ENCODE measurements at regions not wholly inside any gene's neighbourhood (a gene's known extent, or its start where the extent isn't known, plus 50 kb on each side); places are given as distances from the start of the nearest gene placed in this dataset.

- Histone ChIP-seq H3K79me2 (ENCODE audit: insufficient read depth, low read length) (no peaks in the 10 kb centered on the region), H3K9ac (ENCODE audit: low read length) (no peak overlapping the region), H3K4me1 (ENCODE audit: control insufficient read depth in 1 of 2, insufficient read depth in 2 of 2, low read length in 2 of 2) (no peaks in the 10 kb centered on the region), H3K4me3 (replicated peaks in 1 of 2; ENCODE audit: low read depth in 1 of 2, low read length in 2 of 2) (no peak overlapping the region), H3K27me3 (ENCODE audit: insufficient read depth, low read length) (no peaks in the 10 kb centered on the region), H3K4me2 (ENCODE audit: low read length) (no peak overlapping the region), H2AFZ (ENCODE audit: low read depth, low read length, poor library complexity, severe bottlenecking) (no peak overlapping the region), H3K36me3 (ENCODE audit: control insufficient read depth in 1 of 2, insufficient read depth in 2 of 2, low read length in 2 of 2) (no peaks in the 10 kb centered on the region), H4K20me1 (ENCODE audit: insufficient read depth) (no peaks in the 10 kb centered on the region), H3K27ac (ENCODE audit: low read depth, low read length) (no peak overlapping the region), H3K9me3 (ENCODE audit: control insufficient read depth in 1 of 2, insufficient read depth in 1 of 2, low read depth in 1 of 2, low read length in 2 of 2) (no peaks in the 10 kb centered on the region), H3K9me2 (ENCODE audit: insufficient read depth) (no peaks in the 10 kb centered on the region)
- no peak for ATAC-seq
- ChIA-PET POLR2A (no interaction called here), CTCF (no interaction called here), RAD21 (ENCODE audit: low non-redundant PET in 1 of 2, low total read pairs in 2 of 2, uncharacterized antibody in 2 of 2, unreplicated experiment in 2 of 2) (no interaction called here)
- no peak for TF ChIP-seq MAX (IDR thresholded peaks at IDR 0.05)
- no peak for TF ChIP-seq ELF1 (IDR thresholded peaks at IDR 0.05; ENCODE audit: borderline replicate concordance, low read depth)
- no peak for TF ChIP-seq CBX3 (IDR thresholded peaks at IDR 0.05; ENCODE audit: low read depth)
- TF ChIP-seq POLR2AphosphoS5 (IDR thresholded peaks at IDR 0.05; ENCODE audit: low read depth, low read length): no peak
- TF ChIP-seq SP1 (IDR thresholded peaks at IDR 0.05; ENCODE audit: low read depth): no peak
- TF ChIP-seq FOSL1 (IDR thresholded peaks at IDR 0.05; ENCODE audit: low read depth): no peak
- TF ChIP-seq TCF7L2 (IDR thresholded peaks at IDR 0.05; ENCODE audit: borderline replicate concordance, extremely low read depth, insufficient read depth, insufficient read length): no peak
- TF ChIP-seq YY1 (IDR thresholded peaks at IDR 0.05; ENCODE audit: extremely low read depth, insufficient replicate concordance, low read depth, low read length): no peak
- TF ChIP-seq RAD21 (IDR thresholded peaks at IDR 0.05; ENCODE audit: low read depth): no peak
- TF ChIP-seq CTCF (IDR thresholded peaks at IDR 0.05 in 2 of 3, conservative IDR thresholded peaks at IDR 0.05 in 1 of 3; ENCODE audit: borderline replicate concordance in 1 of 3, insufficient read depth in 1 of 3, low read depth in 2 of 3, low read length in 2 of 3): no peak
- no peak for TF ChIP-seq ATF3 (IDR thresholded peaks at IDR 0.05)
- BruUV-seq (replicated peaks): no TSS peak
- no peak for DNase-seq (ENCODE audit: low read depth, low spot score)
- intact Hi-C loops (cut with micrococcal nuclease): no loop called here
Measured at GRCh38 chr7:46218461-46219200, 297.6 kb upstream of the IGFBP3 start.
